GM19372 (cell line): ENCODE measurements at regions not wholly inside any gene's neighbourhood (a gene's known extent, or its start where the extent isn't known, plus 50 kb on each side); places are given as distances from the start of the nearest gene placed in this dataset.

Experiments
- ATAC-seq: cut with Tn5 transposase; IDR thresholded peaks from one replicate; pipeline ENCODE4 v1.9.1; 2021; ENCODE audit warnings: mild to moderate bottlenecking, low read depth, moderate library complexity; ENCODE audit not compliant: unreplicated experiment

- ATAC-seq: no peak
Observed at GRCh38 chr14:32254952-32255679, 52.0 kb upstream of the RNU6-8 start.

GRCh38 chr14:32255789-32256188 is 52.7 kb upstream of the RNU6-8 start:
- no peak for ATAC-seq

- no peak for ATAC-seq
Observed at GRCh38 chr14:32256576-32256975, 53.5 kb upstream of the RNU6-8 start.

- no peak for ATAC-seq
Observed at GRCh38 chr14:32258336-32258993, 55.4 kb upstream of the RNU6-8 start.

GRCh38 chr14:32259368-32260013 is 56.4 kb upstream of the RNU6-8 start:
- ATAC-seq: peak; percentile 76

- ATAC-seq: no peak
Observed at GRCh38 chr14:32263939-32264567, 61.0 kb upstream of the RNU6-8 start.

GRCh38 chr14:32265584-32265983 is 62.5 kb upstream of the RNU6-8 start:
- no peak for ATAC-seq

- no peak for ATAC-seq
Observed at GRCh38 chr14:32277998-32278397, 51.1 kb upstream of the AKAP6 start.
